Muscle layer of colon (tissue), 2 donors: ENCODE measurements at regions not wholly inside any gene's neighbourhood (a gene's known extent, or its start where the extent isn't known, plus 50 kb on each side); places are given as distances from the start of the nearest gene placed in this dataset.
"Not testable (repeated sequence)": the region's sequence is repeated elsewhere in the genome, so short reads cannot be mapped to it uniquely, and the experiment has no call there.

Source experiments
- H3K27ac ChIP-seq: one replicate; pipeline ENCODE4 v1.7.0; 2013; ENCODE audit warnings: low read depth, mild to moderate bottlenecking, low read length, moderate library complexity
- H3K27me3 ChIP-seq, 2 donors: one replicate each; pipeline ENCODE4 v1.7.0; 2013; ENCODE audit warnings: low read length in 2 of 2, mild to moderate bottlenecking in 2 of 2; ENCODE audit not compliant: insufficient read depth in 2 of 2, control insufficient read depth in 1 of 2
- H3K36me3 ChIP-seq: one replicate; pipeline ENCODE4 v1.7.0; 2013; ENCODE audit warnings: mild to moderate bottlenecking, low read length; ENCODE audit not compliant: insufficient read depth
- H3K4me1 ChIP-seq: one replicate; pipeline ENCODE4 v1.7.0; 2013; ENCODE audit warnings: mild to moderate bottlenecking, low read length; ENCODE audit not compliant: insufficient read depth
- H3K4me3 ChIP-seq, 2 donors: one replicate each; pipeline ENCODE4 v1.7.0; 2013; ENCODE audit warnings: low read length in 2 of 2, low read depth in 1 of 2, mild to moderate bottlenecking in 1 of 2, moderate library complexity in 1 of 2
- H3K9ac ChIP-seq: one replicate; pipeline ENCODE4 v1.7.0; 2013; ENCODE audit warnings: low read length
- H3K9me3 ChIP-seq: one replicate; pipeline ENCODE4 v1.7.0; 2013; ENCODE audit warnings: mild to moderate bottlenecking, low read length
- donor health status: abdominal sarcoma.
- donor health status: Adenocarcinoma of cecum.

DNA sequence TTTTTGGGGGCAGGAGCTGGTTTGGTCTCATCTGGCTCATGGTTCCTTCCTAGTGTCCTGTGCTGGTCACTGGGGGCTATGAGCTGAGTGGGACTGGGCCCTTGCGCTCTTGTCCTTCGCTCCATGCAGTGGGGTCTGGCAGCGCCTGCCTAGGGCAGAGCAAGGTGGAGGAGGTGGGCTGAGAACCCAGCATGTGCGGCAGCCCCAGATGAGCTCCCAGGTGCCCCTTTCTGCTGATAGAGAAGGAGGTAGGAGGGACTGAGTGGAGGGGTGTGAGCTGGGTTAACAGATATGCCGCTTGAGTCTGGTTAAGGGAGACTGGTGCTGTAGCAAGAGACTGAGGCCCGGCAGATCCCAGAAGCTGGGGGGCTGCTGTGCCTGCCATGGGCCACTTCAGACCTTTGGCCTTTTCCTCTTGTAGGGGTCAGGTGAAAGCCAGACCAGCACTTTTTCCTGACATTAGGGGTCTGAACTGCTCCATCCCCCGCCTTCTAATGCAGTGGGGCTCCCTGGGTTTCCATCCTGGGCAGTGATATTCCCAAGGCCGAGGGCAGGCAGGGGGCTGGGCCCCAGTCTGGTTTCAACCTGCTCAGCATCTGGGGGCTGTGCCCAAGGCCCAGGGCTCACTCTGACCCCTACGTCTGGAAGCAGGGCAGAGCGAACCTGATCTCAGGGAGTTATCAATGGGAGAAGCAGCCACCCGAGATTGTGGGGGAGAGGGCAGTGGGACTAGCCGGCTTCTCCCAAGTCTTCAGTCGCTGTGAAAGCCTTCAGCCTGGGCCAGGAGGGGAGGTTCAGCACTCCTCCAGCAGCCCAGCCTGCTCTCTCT is 62.9 kb upstream of the PRR23C start:
- Histone ChIP-seq H3K27ac (no peak overlapping the region), H3K9ac (no peak overlapping the region), H3K4me3 (no peak overlapping the region), H3K4me1 (no peaks in the 10 kb centered on the region), H3K27me3 (peaks cover 0 to 4% of the 10 kb centered on the region in 2 donors), H3K36me3 (no peaks in the 10 kb centered on the region), H3K9me3 (no peaks in the 10 kb centered on the region)

DNA sequence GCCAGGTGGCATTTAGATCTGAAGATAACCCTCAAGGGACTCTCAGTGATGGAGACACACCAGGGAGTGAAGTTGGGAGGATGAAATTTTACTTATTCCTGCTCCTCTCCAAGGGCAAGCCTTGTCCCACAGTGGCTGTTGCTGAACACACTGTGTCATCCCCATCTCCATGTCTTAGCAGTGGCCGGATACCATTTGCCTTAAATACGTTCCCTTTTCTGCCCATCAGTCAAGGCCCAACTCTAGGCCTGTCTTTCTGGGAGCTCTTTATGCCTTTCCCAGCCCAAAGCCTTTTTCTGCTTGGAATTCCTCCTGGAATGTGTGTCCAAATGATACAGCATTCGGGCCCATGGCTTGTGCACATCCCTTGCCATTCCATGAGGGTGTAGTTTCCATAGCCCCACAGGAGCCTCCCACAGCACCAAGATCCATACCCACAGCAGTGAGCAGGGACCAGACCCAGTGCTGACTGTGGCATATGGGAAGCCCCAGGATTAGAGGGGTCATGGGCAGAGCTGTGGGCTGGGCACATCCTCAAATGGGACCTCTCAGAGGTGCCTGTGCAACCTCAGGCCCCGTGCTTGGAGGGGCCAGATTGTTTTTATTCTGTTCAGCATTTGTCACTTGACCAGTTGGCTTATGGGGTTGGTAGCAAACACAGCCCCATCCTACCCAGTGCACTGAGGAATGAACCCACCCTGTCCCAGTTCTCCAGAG is 63.7 kb upstream of the PRR23C start:
- Histone ChIP-seq H3K27ac (no peak overlapping the region), H3K27me3 (peaks cover 0 to 4% of the 10 kb centered on the region in 2 donors), H3K4me3 (no peak overlapping the region), H3K9ac (no peak overlapping the region), H3K4me1 (no peaks in the 10 kb centered on the region), H3K36me3 (no peaks in the 10 kb centered on the region), H3K9me3 (no peaks in the 10 kb centered on the region)

DNA sequence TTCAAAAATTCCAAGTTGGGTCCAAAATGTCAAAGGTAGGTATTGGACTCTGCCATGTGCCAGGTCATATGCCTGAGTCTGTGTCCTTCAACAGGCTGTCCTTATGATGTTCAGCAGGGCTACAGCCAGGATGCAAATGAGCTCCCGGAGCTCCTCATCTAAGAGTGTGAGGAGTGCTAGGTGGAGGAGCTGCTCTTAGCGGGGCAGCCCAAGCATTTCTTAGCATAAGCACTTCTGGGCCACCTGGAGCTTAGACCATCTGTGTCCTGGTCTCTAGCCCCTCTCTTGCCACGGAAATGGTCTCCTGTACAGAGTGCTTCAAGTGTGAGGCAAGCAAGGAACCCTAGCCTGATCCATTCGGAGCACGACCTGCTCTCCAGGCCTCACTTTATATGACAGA is 64.6 kb upstream of the PRR23C start:
- Histone ChIP-seq H3K36me3 (no peaks in the 10 kb centered on the region), H3K27ac (no peak overlapping the region), H3K9ac (no peak overlapping the region), H3K4me3 (no peak overlapping the region), H3K27me3 (peaks cover 0 to 4% of the 10 kb centered on the region in 2 donors), H3K9me3 (no peaks in the 10 kb centered on the region), H3K4me1 (no peaks in the 10 kb centered on the region)

DNA sequence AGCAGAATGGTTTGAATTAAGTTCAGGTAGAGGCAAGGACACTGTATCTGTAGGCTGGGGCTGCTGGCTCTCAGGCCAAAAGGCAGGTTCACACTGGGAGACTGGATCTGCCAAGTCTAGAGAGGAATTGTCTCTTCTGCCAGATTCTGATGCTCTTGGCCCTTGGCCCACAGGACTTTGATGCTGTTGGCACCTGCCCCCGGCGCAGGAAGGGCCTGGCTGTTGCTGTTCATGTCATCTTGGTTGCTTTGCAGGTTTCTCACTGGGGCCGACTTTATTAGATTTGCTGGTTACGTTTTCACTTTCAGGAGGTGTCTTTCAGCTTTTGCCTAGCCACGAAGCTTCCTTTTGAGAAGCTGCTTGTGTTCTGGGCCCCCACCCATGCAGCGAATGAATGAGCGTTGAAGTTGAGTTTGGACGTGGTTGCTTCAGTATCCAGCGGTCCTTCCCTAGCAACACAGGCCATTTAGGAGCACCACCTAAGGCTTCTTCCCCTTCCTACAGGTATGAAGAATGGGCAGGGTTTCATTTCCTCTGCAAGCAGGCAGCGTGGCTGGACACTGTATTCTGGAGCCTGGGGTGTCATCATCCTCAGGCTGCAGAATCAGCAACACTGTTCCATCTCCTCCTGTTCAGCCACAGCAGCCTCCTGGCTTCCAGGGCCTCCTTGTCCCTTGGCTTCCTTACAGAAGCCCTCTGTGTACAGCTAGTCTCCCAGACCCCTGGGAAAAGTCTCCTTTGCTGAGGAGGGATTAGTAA is 65.6 kb upstream of the PRR23C start:
- H3K27ac ChIP-seq: no peak overlapping the region
- H3K27me3 ChIP-seq: peaks cover 0 to 4% of the 10 kb centered on the region in 2 donors
- H3K4me3 ChIP-seq: no peak overlapping the region
- no peak overlapping the region for H3K9ac ChIP-seq
- no peaks in the 10 kb centered on the region for H3K9me3 ChIP-seq
- H3K36me3 ChIP-seq: no peaks in the 10 kb centered on the region
- H3K4me1 ChIP-seq: no peaks in the 10 kb centered on the region

DNA sequence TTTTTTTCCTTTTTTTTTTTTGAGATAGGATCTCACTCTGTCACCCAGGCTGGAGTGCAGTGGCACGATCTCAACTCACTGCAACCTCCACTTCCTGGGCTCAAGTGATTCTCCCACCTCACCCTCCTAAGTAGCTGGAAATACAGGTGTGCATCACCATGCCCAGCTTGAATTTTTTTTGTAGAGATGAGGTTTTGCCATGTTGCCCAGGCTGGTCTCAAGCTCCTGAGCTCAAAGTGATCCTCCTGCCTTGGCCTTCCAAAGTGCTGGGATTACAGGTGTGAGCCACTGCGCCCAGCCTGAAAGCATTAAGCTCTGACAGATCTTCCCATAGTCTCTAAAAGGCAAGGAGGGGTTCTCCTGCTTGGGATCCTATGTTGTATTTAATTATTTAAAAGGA is 66.2 kb upstream of the PRR23C start:
- not testable (repeated sequence) for H3K9ac ChIP-seq, H3K27ac ChIP-seq, H3K4me3 ChIP-seq, H3K36me3 ChIP-seq, H3K27me3 ChIP-seq, H3K9me3 ChIP-seq, H3K4me1 ChIP-seq

DNA sequence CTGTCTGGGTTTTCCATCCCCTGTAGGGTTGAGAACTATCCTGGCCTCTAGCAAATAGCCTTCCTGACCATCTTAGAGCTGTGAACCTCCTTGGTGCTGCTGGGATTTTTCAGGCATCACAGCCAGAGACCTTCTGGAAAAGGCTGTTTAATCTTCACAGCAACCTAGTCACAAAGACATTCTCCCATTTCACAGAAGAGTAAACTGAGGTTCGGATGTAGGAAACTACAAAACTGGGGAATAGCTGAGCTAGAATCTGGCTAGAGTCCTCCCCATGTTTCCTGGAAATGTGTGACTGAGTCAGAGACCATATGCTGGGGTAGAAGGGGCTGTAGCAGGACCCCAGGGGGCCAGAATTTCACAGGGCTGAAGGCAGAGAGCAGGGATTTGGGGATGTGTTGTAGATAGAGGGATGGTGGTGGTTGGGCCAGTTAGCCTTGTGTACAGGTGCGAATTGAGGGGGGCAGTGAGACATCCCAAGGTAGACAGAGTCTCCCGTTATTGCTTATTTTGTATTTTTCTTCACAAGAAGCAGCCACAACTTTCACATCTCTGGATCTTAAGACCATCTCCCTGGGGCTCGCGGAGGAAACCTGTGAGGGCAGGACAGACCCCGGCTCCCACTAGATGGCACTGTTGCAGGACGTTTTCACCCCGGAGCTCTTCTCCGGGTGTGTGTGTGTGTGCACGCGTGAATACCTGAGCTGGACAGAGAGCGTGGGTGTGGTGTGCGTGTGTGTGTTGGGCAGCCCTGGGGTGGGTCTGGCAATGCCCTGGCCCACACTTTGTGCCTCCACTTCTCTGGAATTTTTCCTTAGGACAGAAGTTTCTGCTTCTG is 66.9 kb upstream of the PRR23C start:
- Histone ChIP-seq H3K9ac (no peak overlapping the region), H3K36me3 (no peaks in the 10 kb centered on the region), H3K9me3 (no peaks in the 10 kb centered on the region), H3K4me1 (no peaks in the 10 kb centered on the region), H3K27ac (no peak overlapping the region), H3K4me3 (no peak overlapping the region), H3K27me3 (peaks cover 0 to 4% of the 10 kb centered on the region in 2 donors)

DNA sequence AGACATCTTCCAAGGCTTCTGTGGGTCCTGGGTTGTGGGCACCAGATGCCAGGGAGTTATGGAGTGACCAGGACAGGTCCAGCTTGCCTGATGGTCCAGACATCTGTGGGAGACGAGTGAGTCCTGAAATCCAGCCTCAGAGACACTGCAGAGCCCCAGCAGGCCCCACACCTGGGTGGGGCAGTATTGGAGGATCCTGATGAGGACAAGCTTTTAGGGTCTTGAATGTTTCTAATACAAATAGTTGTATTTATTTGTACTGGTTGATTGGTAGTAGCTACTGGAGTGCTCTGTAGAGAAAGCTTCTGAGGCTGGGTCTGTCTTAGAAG is 67.5 kb upstream of the PRR23C start:
- Histone ChIP-seq H3K36me3 (no peaks in the 10 kb centered on the region), H3K4me1 (no peaks in the 10 kb centered on the region), H3K9ac (no peak overlapping the region), H3K9me3 (no peaks in the 10 kb centered on the region), H3K27ac (no peak overlapping the region), H3K4me3 (no peak overlapping the region), H3K27me3 (peaks cover 0 to 4% of the 10 kb centered on the region in 2 donors)

DNA sequence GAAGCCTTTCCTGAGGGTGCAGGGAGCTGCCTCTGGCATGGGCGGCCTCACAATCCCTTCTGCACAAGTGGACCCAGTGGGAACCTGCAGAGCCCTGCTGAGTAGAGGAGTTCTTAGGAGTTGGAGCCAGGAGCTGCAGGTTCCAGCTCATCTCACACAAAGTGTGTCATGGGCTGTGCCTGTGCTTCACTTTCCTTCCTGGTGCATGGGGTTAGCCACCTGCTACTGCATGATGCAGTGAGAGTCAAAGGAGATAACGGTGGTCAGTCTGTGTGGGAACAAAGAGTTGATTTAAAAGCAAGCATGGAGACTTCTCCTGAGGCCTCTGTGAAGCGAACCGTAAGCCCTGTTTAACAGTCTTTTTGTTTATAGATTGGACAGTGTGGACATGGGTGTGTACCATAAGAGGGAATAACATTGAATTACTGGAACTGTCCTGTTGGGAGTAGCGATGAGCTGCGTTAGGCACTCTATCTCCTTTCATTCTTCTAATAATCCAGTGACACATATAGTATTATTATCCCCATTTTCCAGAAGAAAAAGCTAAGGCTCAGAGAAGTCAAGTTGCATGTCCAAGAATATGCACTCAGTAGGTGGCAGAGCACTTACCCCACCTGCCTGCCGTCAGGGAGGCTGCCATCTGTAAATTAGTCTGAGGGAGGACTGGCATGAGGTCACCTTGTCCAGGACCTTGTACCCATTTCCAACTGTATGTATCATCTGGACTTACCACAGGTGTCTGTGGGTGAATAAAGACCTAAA is 68.7 kb upstream of the PRR23C start:
- Histone ChIP-seq H3K9me3 (no peaks in the 10 kb centered on the region), H3K4me3 (no peak overlapping the region)

DNA sequence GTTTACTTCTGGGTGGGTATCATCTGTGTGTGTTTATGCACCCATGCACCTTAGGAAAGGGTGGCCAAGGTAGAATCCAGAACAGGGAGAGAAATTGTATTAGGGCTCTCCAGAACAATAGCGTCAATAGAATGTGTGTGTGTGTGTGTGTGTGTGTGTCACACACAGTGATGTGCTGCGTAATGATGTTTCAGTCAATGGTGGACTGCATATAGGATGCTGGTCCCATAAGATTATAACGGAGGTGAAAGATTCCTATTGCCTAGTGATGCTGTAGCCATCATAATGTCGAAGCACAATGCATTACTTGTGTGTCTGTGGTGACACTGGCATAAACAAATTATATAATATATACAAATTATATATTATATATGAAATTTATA is 69.3 kb upstream of the PRR23C start:
- H3K4me1 ChIP-seq: no peaks in the 10 kb centered on the region

More for the DNA sequence above, 68.7 kb upstream of the PRR23C start:
- Histone ChIP-seq H3K4me1 (no peaks in the 10 kb centered on the region), H3K36me3 (no peaks in the 10 kb centered on the region), H3K9ac (no peak overlapping the region), H3K27me3 (no peaks in the 10 kb centered on the region), H3K27ac (no peak overlapping the region)

DNA sequence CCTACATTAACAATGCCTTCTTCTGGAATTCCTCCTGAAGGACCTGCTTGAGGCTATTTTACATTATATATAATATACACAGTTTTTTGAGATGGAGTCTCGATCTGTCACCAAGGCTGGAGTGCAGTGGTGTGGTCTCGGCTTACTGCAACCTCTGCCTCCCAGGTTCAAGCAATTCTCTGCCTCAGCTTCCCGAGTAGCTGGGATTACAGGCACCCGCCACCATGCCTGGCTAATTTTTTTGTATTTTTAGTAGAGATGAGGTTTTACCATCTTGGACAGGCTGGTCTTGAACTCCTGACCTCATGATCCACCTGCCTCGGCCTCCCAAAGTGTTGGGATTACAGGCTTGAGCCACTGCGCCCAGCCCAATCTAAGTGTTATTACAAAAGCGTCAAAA is 71.9 kb upstream of the PRR23C start:
- not testable (repeated sequence) for H3K27me3 ChIP-seq, H3K27ac ChIP-seq, H3K36me3 ChIP-seq, H3K9ac ChIP-seq, H3K9me3 ChIP-seq, H3K4me1 ChIP-seq, H3K4me3 ChIP-seq

More for the DNA sequence above, 69.3 kb upstream of the PRR23C start:
- H3K9ac ChIP-seq: no peak overlapping the region
- no peak overlapping the region for H3K27ac ChIP-seq
- H3K36me3 ChIP-seq: no peaks in the 10 kb centered on the region
- H3K9me3 ChIP-seq: no peaks in the 10 kb centered on the region
- no peak overlapping the region for H3K4me3 ChIP-seq
- H3K27me3 ChIP-seq: no peaks in the 10 kb centered on the region
